HG02884 (cell line): ENCODE measurements at regions not wholly inside any gene's neighbourhood (a gene's known extent, or its start where the extent isn't known, plus 50 kb on each side); places are given as distances from the start of the nearest gene placed in this dataset.
A peak's percentile ranks its signal among the peaks of the same experiment; 100 is the strongest.
"Not testable (repeated sequence)": the region's sequence is repeated elsewhere in the genome, so short reads cannot be mapped to it uniquely, and the experiment has no call there.

Experiments used
- ATAC-seq: cut with Tn5 transposase; IDR thresholded peaks from one replicate; pipeline ENCODE4 v1.9.1; 2021; ENCODE audit warnings: mild to moderate bottlenecking, moderate library complexity; ENCODE audit not compliant: unreplicated experiment

GRCh38 chr12:58302487-58303011 lies 361.2 kb downstream of the ATP23 start:
- no peak for ATAC-seq

- no peak for ATAC-seq
These were observed 365.1 kb downstream of the ATP23 start for GRCh38 chr12:58306266-58307000.

DNA sequence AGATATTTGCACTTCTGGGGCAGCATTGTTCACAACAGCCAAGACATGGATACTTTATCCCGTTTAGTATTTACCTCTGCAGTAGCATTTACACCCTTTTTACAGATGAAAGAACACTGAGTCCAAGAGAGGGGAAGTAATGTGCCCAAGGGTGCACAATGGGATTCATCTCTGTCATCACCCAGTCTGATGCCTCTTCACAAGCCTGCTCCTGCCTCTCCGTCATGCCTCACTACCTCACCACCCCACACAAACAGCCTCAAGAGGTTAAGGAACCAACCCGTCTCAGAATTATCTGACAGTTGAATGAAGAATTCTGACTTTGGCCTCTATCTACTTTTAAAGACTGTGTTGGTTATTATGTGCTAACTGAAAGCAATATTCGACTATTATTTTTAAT lies 368.4 kb downstream of the ATP23 start:
- no peak for ATAC-seq

- no peak for ATAC-seq
These were observed 369.0 kb downstream of the ATP23 start for GRCh38 chr12:58310368-58310767.

DNA sequence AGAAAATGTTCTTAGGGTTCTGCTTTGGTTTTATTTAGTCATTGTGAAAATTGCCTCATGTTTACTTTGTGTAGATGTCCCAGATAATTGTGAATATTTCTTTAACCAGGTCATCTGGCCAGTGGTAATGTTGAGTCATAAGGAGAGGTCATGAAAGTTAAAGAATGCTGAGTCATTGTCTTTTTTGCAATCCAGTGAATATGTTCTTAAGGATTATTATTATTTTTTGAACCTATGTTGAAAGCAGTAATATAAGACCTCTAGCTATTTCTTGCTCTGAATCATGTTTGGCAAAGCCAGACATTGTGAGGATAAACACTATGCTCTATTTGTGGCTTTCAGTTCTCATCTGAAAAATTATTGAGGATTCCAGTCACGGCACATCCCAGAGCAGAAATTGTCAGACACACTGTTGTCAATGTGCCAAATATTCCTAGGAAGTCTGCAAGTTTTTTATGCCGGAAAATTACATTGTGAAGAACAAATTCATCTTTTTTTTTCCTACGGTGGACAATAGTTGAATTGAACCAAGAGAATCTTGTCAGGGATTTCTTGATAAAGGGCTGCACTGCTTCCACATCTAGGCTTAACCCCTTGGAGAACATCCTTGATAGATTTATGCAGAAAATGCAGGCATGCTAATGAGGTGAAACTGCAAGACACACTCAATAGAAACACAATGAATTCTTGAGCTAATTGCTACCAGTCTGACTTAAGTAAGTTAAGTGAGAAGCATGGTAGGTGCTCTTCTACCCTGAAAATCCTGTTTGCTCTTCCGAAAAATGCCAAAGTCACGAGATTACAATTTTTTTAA lies 369.6 kb downstream of the ATP23 start:
- ATAC-seq, result peak; percentile 58

DNA sequence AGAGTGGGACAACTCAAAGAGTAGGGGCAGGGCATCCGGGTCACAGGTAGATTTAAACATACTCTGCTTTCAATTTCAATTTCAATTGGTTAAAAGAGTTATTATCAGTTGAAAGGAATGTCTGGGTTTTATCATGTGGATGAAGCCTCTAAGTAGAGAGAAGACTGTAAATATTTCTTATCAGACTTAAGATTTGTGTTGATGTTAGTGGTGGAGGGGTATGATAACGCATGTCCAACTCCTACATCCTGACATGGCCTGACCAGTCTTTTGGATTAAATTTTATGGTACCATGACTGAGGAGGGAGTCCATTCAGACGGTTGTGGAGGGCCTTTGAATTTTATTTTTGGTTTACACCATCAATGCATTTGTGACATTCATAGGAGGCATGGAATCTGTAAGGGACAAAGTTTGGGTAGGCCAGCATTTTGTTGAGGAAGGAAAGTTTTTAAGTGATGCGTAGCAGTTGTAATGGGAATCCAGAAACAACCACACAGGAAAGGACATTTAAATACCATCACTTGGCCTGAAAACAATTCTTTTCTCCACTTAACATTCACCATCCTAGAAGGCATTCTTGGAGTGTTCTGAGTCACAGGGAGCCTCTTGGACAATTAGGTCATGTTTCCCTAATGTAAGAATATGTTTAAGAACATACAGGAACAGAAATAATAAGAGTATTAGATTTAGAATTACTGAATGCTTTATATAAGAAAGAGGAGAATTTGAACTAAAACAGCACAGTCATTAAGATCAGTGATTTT lies 371.9 kb downstream of the ATP23 start:
- ATAC-seq, result no peak

DNA sequence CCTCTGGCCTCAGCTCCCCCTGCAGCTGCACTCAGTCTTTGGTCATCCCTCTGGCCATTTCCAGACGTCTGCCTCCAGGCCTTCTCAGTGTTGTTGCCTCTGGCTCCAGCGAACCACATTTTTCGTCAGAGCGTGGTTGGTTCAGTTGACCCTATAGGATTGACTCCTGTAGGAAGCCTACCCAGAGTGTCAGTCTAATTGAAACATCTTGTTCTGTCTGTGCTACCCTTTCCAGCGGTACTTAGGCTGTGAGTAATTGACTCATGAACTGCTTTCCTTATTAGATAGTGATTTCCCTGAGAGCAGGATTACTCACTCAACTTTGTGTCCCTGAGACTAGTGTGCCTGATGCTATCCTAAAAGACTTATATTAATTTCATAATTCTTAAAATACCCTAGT lies 373.2 kb downstream of the ATP23 start:
- ATAC-seq, result no peak

GRCh38 chr12:58316926-58317325 lies 375.6 kb downstream of the ATP23 start:
- no peak for ATAC-seq

GRCh38 chr12:58321414-58321813 lies 380.0 kb downstream of the ATP23 start:
- ATAC-seq, result peak; percentile 97

DNA sequence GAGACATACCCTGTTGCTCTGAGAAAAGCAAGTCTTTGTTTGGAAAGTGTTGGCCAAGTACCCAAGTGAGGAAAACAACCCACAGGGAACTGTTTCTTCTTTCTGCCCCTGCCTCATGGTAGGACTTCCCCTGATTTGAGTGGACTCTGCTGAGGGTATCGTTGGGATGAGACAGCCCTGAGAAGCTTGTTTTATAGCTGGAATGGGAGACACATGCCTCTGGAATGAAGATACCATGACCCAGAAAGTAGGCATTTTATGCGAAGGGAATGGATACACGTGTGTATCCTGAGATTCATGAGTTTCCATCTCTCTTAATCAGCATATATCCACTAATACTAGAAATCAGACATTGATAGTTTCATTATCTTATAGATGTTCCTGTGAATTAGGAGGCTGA lies 382.3 kb downstream of the ATP23 start:
- ATAC-seq, result no peak

- no peak for ATAC-seq
These were observed 384.2 kb downstream of the ATP23 start for GRCh38 chr12:58325561-58325960.

DNA sequence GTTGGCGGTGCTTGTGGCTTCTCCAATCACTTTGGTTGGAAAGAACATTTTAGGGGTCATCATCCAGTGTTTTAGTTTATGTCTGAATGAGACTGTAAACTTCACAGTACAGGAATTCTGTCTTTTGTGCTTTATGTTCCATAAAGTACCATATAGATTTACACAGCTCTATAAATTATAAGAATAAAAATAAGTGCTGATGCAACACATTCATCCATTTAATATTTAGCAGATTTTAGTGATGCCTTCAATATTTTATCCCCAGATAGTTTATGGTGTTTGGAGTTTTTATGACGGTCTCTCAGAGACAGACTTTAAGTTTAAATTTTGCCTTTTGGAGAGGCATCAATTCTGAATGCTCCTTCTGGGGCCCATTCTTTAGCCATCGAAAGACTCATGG lies 385.2 kb downstream of the ATP23 start:
- no peak for ATAC-seq

- not testable (repeated sequence) for ATAC-seq
These were observed 395.3 kb downstream of the ATP23 start for GRCh38 chr12:58336581-58337242.

- ATAC-seq, result not testable (repeated sequence)
These were observed 396.2 kb downstream of the ATP23 start for GRCh38 chr12:58337539-58337938.

- ATAC-seq, result no peak
These were observed 400.4 kb downstream of the ATP23 start for GRCh38 chr12:58341791-58342190.

DNA sequence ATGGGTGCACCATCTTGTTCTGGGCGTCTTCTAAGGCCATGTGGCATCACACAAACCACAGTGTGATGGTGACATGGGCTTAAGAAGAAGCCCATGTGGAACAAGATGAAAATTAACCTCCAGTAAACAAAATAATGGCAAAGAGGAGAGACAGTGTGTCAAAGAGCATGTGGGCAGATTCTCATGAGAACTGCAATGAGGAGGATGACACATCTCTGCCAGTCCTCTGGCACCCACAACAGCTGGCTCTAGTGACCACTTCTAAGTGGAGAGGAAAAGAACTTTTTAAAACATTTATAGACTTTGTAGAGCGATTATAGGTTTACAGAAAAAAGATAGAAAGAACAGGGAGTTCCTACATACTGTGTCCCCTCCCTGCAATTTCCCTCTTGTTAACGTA lies 401.4 kb downstream of the ATP23 start:
- ATAC-seq, result no peak

DNA sequence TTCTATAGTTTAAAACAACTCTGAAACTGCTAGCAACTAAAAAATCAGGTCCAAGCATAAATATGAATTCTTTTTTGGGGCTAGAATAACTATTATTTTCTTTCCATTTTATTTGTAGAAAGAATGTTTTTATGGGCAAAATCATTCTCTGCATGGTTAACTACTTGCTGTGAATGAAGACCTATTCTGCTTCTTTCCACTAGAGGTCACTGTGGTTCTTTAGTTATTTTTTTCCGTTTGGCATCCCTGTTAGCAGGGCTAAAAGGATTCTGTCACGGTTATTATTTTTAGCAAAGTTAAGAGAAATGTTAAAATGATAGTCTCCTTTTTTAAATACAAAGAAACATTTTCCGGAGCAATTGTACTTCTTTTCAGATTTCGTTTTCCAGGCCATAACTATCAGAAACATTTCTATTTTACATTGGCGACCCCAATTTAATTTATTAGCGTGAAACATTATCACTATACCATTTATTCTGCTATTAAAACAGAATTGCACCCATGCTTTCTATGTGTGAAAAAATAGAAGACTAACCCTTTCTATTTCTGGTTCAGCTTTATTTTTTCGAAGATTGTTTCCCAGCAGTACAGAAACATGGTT lies 404.8 kb downstream of the ATP23 start:
- peak; percentile 69 for ATAC-seq

GRCh38 chr12:58347188-58347587 lies 405.8 kb downstream of the ATP23 start:
- ATAC-seq, result no peak

DNA sequence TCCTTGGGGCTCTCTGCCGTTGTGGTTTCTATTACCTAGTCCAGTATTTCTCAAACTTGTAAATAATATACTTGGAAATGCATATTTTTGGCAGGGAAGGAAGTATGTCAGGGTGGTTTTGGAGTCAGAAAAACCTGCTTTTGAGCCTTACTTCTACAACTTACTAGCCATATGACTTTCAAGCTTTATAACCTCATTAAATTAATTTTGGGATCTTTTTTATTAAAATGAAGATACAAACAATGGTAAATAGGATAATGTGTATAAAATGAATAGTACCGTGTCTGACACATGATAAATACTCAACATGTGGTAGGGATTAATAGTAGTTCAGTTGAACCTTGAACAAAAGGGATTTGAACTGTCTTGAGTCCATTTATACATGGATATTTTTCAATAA lies 406.3 kb downstream of the ATP23 start:
- ATAC-seq, result no peak

DNA sequence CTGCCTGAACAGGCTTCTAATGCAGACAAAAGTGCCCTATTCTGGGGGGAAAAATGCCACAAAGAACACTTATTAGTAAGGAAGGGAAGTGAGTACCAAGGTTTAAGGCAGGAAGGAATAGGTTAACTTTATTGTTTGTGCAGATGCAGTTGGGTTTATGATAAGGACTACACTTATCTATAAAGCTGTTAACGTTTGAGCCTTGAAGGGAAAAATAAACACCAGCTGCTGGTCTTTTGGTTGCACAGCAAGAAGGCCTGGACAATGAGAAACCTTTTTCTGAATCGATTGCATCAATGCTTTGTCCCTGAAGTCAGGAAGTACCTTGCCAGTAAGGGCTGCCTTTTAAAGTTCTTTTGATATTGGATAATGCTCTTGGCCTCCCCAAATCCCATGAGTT lies 407.8 kb downstream of the ATP23 start:
- ATAC-seq, result no peak
